K562 (cell line): ENCODE measurements at regions not wholly inside any gene's neighbourhood (a gene's known extent, or its start where the extent isn't known, plus 50 kb on each side); places are given as distances from the start of the nearest gene placed in this dataset.

Experiments
- ATAC-seq: fragments of 200-7000 bp; cut with Tn5 transposase; 3 replicates; pipeline ENCODE4 v1.9.1; 2020; ENCODE audit warnings: moderate library complexity
- BruUV-seq: library from RNA; stranded (reverse); fragments of 400-500 nt; replicated peaks from 2 replicates; lab custom pipeline; 2021; lab: Mats Ljungman, UMichigan
- CTCF ChIA-PET: fragments of 300-600 bp; formaldehyde crosslinking; extraction: SDS; loops from one replicate; lab custom pipeline; 2021; ENCODE audit warnings: low intra/inter-chr PET ratio; lab: Yijun Ruan, JAX
- POLR2A ChIA-PET: fragments of 300-600, 350-650 bp; sonication (Branson Sonifier 250); formaldehyde crosslinking; extraction: SDS; loops from one replicate; lab custom pipeline; 2021; ENCODE audit warnings: antibody characterized with exemption, inconsistent platforms; lab: Yijun Ruan, JAX
- DNase-seq, 4 experiments: peaks; one replicate each; pipeline versions ENCODE4 v3.0.0 to v3.0.0-alpha.2; 2011 to 2018; ENCODE audit warnings: low spot score in 3 of 4, mixed read lengths in 3 of 4; ENCODE audit errors: extremely low read depth in 1 of 4
- FAIRE-seq: peaks from 2 replicates; lab custom pipeline; 2011; peaks lifted over from hg19 to GRCh38; lab: Jason Lieb, UNC
- H2AFZ ChIP-seq: 2 replicates; pipeline ENCODE4 v1.6.0; 2011; ENCODE audit warnings: low read depth, low read length, control low read depth, inconsistent platforms
- H3K27ac ChIP-seq: fragments of 200-600 bp; 3 replicates; pipeline ENCODE4 v1.8.0; 2011; ENCODE audit warnings: low read depth, mild to moderate bottlenecking, control low read depth, inconsistent platforms, low read length, moderate library complexity, mixed read lengths; ENCODE audit errors: extremely low read depth
- H3K27me3 ChIP-seq, 2 experiments: fragments of 300-600 bp in 1 of 2; 2 replicates in 1 of 2; 3 replicates in 1 of 2; pipeline versions ENCODE4 v1.6.0 to v1.8.0; 2011; ENCODE audit warnings: inconsistent platforms in 2 of 2, low read length in 2 of 2, mild to moderate bottlenecking in 1 of 2, mixed read lengths in 1 of 2, moderate library complexity in 1 of 2; ENCODE audit not compliant: control insufficient read depth in 2 of 2, insufficient read depth in 2 of 2
- H3K36me3 ChIP-seq: fragments of 300-600 bp; 3 replicates; pipeline ENCODE4 v1.8.0; 2011; ENCODE audit warnings: mild to moderate bottlenecking, low read length, inconsistent platforms; ENCODE audit not compliant: control insufficient read depth, insufficient read depth
- H3K4me1 ChIP-seq, 2 experiments: fragments of 200-600 bp in 1 of 2; replicated peaks in 1 of 2; 2 replicates in 1 of 2; 3 replicates in 1 of 2; pipeline versions ENCODE4 v1.5.1 to v1.8.0; 2011; ENCODE audit warnings: inconsistent platforms in 2 of 2, low read length in 2 of 2, mild to moderate bottlenecking in 1 of 2, mixed read lengths in 1 of 2, moderate library complexity in 1 of 2; ENCODE audit not compliant: control insufficient read depth in 2 of 2, insufficient read depth in 2 of 2
- H3K4me2 ChIP-seq: 2 replicates; pipeline ENCODE4 v1.6.1; 2011; ENCODE audit warnings: low read length, control low read depth, inconsistent platforms, mixed read lengths; ENCODE audit not compliant: insufficient read depth
- H3K4me3 ChIP-seq: fragments of 200-600 bp; sonication (generic), shearing (Covaris generic); 2 replicates; pipeline ENCODE4 v1.5.1; 2016; ENCODE audit warnings: control low read depth, inconsistent platforms
- H3K79me2 ChIP-seq: fragments of 200-600 bp; 3 replicates; pipeline ENCODE4 v1.8.0; 2011; ENCODE audit warnings: low read length, inconsistent platforms; ENCODE audit not compliant: control insufficient read depth, insufficient read depth
- H3K9ac ChIP-seq, 2 experiments: 2 replicates each; pipeline versions ENCODE4 v1.6.0 to v1.6.1; 2011; ENCODE audit warnings: low read depth in 2 of 2, low read length in 2 of 2, control low read depth in 1 of 2, inconsistent platforms in 1 of 2, mild to moderate bottlenecking in 1 of 2, mixed read lengths in 1 of 2; ENCODE audit not compliant: insufficient read depth in 1 of 2
- H3K9me1 ChIP-seq: one replicate; pipeline ENCODE4 v1.6.0; 2011; ENCODE audit warnings: inconsistent platforms, mild to moderate bottlenecking, low read length, moderate library complexity; ENCODE audit not compliant: control insufficient read depth, insufficient read depth
- H3K9me3 ChIP-seq: replicated peaks from 2 replicates; pipeline ENCODE4 v1.5.1; 2011; ENCODE audit warnings: low read depth, low read length, inconsistent platforms; ENCODE audit not compliant: control insufficient read depth, insufficient read depth
- H4K20me1 ChIP-seq: replicated peaks from 2 replicates; pipeline ENCODE4 v1.6.1; 2011; ENCODE audit warnings: low read length, inconsistent platforms, mixed read lengths; ENCODE audit not compliant: control insufficient read depth, insufficient read depth
- ADNP ChIP-seq: fragments of 200-800 bp; sonication (Bioruptor generic); IDR thresholded peaks from 2 replicates; pipeline ENCODE4 v1.6.1; 2016; ENCODE audit warnings: missing genetic modification characterization, missing compliant biosample characterization
- MBD2 ChIP-seq: sonication (generic); IDR thresholded peaks from 2 replicates; pipeline ENCODE4 v1.6.1; 2016; ENCODE audit warnings: low read depth, borderline replicate concordance
- PCBP1 ChIP-seq: fragments of 200-400 bp; formaldehyde crosslinking; IDR thresholded peaks from 2 replicates; pipeline ENCODE4 v1.6.1; 2018; ENCODE audit warnings: mild to moderate bottlenecking, low read depth, low read length; ENCODE audit not compliant: poor library complexity, severe bottlenecking
- RHOXF2B ChIP-seq: fragments of 250-450 bp; sonication (Bioruptor Pico); conservative IDR thresholded peaks from 2 replicates; pipeline ENCODE4 v1.5.1; 2021
- ZBTB7A ChIP-seq: IDR thresholded peaks from 2 replicates; pipeline ENCODE4 v1.6.1; 2011; ENCODE audit warnings: low read depth, mild to moderate bottlenecking, low read length, moderate library complexity, borderline replicate concordance; ENCODE audit not compliant: control insufficient read depth
- ZNF274 ChIP-seq: IDR thresholded peaks from 2 replicates; pipeline ENCODE4 v1.6.1; 2011; ENCODE audit warnings: low read depth, mild to moderate bottlenecking, low read length, moderate library complexity, borderline replicate concordance
- ZNF57 ChIP-seq: fragments of 450-650 bp; formaldehyde crosslinking; IDR thresholded peaks from 2 replicates; pipeline ENCODE4 v1.4.0; 2020; ENCODE audit warnings: mild to moderate bottlenecking, moderate library complexity
- ZNF778 ChIP-seq: fragments of 450-650 bp; formaldehyde crosslinking; IDR thresholded peaks from 2 replicates; pipeline ENCODE4 v1.4.0; 2020; ENCODE audit warnings: mild to moderate bottlenecking, moderate library complexity
- ZNF79 ChIP-seq: fragments of 250-450 bp; sonication (Bioruptor Pico); IDR thresholded peaks from 2 replicates; pipeline ENCODE4 v1.4.0; 2020; ENCODE audit warnings: low read depth, mild to moderate bottlenecking, moderate library complexity
- WGBS: fragments of 100-300 bp; shearing (Covaris generic); methylation state at CpG from one replicate; pipeline ENCODE4 v1.1.6; 2016; ENCODE audit warnings: low coverage, mixed read lengths; ENCODE audit not compliant: insufficient coverage; ENCODE audit errors: missing lambda C conversion rate; 5-methylcytosine and 5-hydroxymethylcytosine counted together
- in situ Hi-C: fragments of 300-500 bp; cut with MboI; formaldehyde crosslinking; loops from 4 replicates; pipeline ENCODE4 v1.15.0; 2018; ENCODE audit warnings: inconsistent platforms, mixed read lengths
- intact Hi-C: fragments of 100-400 bp; cut with micrococcal nuclease; formaldehyde crosslinking; loops from 2 replicates; pipeline ENCODE4 v1.14.2; 2022
- TF ChIP-seq, protein P1 (sequence below), 3 experiments: fragments of 200-800 bp in 1 of 3; sonication (Bioruptor generic) in 1 of 3; sonication (generic) in 1 of 3; formaldehyde crosslinking in 1 of 3; IDR thresholded peaks; 2 replicates each; pipeline versions ENCODE4 v1.6.1 to v1.8.0; 2016 to 2022; ENCODE audit warnings: mild to moderate bottlenecking in 2 of 3, missing compliant biosample characterization in 2 of 3, missing genetic modification characterization in 2 of 3, missing genetic modification reagents in 1 of 3
- TF ChIP-seq, protein P2 (sequence below): fragments of 250-450 bp; sonication (Bioruptor Pico); IDR thresholded peaks from 2 replicates; pipeline ENCODE4 v1.4.0; 2020

DNA sequence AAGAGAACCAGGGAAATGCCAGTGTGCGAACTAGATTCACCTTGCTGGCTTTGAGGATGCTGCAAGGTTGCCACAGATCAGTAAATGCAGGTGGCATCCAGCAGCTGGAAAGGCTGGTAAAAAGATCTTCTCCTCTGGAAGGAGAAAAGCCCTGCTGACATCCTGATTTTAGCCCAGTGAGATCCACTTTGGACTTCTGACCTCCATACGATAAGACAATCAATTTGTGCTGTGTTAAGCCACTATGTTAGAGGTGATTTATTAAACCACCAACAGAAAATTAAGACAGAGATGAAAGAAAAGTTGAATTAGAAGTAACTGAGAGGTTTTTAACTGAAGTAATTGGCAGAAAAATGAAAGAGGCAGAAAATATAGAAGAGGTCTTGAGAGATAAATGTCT lies 283.8 kb upstream of the CDH12 start:
- WGBS = 0% methylated on average over 2 of the region's 2 CpGs
- intact Hi-C loops = no loop called here

More for the DNA sequence above, 283.8 kb upstream of the CDH12 start:
- ChIA-PET POLR2A (no interaction called here), CTCF (interaction anchor here (0.7 kb wide), 1 partner anchor 1305 kb away, joined by 3 read pairs; no protein-coding TSS in a partner anchor)
- no peak overlapping the region for H3K4me2 ChIP-seq
- H3K9me3 ChIP-seq = no peaks in the 10 kb centered on the region; the same call in 1 of the 2 replicates
- no TSS peak for BruUV-seq
- no peaks in the 10 kb centered on the region for H3K79me2 ChIP-seq
- H3K4me3 ChIP-seq = no peak overlapping the region
- no peaks in the 10 kb centered on the region for H3K4me1 ChIP-seq
- no peak overlapping the region for H3K27ac ChIP-seq
- no peak for ATAC-seq
- no peak for FAIRE-seq
- no peaks in the 10 kb centered on the region for H4K20me1 ChIP-seq
- H3K9ac ChIP-seq = no peak overlapping the region
- in situ Hi-C loops = no loop called here
- H3K9me1 ChIP-seq = no peaks in the 10 kb centered on the region
- TF ChIP-seq, protein P1, sequence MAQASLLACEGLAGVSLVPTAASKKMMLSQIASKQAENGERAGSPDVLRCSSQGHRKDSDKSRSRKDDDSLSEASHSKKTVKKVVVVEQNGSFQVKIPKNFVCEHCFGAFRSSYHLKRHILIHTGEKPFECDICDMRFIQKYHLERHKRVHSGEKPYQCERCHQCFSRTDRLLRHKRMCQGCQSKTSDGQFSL (CRISPR knock-in tag; IDR thresholded peaks at IDR 0.05) = no peak
- TF ChIP-seq, protein P1 (tag; IDR thresholded peaks at IDR 0.05) = no peak
- TF ChIP-seq MBD2 (no peak), ADNP (no peak), ZNF79 (CRISPR knock-in tag) (no peak), PCBP1 (no peak), ZNF57 (no peak), ZNF274 (no peak), ZNF778 (no peak), RHOXF2B (CRISPR knock-in tag) (no peak), ZBTB7A (no peak)
- TF ChIP-seq, protein P2, sequence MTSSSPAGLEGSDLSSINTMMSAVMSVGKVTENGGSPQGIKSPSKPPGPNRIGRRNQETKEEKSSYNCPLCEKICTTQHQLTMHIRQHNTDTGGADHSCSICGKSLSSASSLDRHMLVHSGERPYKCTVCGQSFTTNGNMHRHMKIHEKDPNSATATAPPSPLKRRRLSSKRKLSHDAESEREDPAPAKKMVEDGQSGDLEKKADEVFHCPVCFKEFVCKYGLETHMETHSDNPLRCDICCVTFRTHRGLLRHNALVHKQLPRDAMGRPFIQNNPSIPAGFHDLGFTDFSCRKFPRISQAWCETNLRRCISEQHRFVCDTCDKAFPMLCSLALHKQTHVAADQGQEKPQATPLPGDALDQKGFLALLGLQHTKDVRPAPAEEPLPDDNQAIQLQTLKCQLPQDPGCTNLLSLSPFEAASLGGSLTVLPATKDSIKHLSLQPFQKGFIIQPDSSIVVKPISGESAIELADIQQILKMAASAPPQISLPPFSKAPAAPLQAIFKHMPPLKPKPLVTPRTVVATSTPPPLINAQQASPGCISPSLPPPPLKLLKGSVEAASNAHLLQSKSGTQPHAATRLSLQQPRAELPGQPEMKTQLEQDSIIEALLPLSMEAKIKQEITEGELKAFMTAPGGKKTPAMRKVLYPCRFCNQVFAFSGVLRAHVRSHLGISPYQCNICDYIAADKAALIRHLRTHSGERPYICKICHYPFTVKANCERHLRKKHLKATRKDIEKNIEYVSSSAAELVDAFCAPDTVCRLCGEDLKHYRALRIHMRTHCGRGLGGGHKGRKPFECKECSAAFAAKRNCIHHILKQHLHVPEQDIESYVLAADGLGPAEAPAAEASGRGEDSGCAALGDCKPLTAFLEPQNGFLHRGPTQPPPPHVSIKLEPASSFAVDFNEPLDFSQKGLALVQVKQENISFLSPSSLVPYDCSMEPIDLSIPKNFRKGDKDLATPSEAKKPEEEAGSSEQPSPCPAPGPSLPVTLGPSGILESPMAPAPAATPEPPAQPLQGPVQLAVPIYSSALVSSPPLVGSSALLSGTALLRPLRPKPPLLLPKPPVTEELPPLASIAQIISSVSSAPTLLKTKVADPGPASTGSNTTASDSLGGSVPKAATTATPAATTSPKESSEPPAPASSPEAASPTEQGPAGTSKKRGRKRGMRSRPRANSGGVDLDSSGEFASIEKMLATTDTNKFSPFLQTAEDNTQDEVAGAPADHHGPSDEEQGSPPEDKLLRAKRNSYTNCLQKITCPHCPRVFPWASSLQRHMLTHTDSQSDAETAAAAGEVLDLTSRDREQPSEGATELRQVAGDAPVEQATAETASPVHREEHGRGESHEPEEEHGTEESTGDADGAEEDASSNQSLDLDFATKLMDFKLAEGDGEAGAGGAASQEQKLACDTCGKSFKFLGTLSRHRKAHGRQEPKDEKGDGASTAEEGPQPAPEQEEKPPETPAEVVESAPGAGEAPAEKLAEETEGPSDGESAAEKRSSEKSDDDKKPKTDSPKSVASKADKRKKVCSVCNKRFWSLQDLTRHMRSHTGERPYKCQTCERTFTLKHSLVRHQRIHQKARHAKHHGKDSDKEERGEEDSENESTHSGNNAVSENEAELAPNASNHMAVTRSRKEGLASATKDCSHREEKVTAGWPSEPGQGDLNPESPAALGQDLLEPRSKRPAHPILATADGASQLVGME (CRISPR knock-in tag) = no peak
- no peak overlapping the region for H2AFZ ChIP-seq
- no peaks in the 10 kb centered on the region for H3K27me3 ChIP-seq
- no peak for DNase-seq
- no peaks in the 10 kb centered on the region for H3K36me3 ChIP-seq
